ENCODE measurements at regions not wholly inside any gene's neighbourhood (a gene's known extent, or its start where the extent isn't known, plus 50 kb on each side); places are given as distances from the start of the nearest gene placed in this dataset.
"Not testable (repeated sequence)": the region's sequence is repeated elsewhere in the genome, so short reads cannot be mapped to it uniquely, and the experiment has no call there.

- no peak for TF ChIP-seq CTCF (IDR thresholded peaks at IDR 0.05; ENCODE audit: control insufficient read depth, insufficient read depth, low read depth, low read length, missing control alignments)
- no peak overlapping the region for H3K4me3 ChIP-seq (ENCODE audit: control insufficient read depth, low read depth, low read length)
- DNase-seq (ENCODE audit: low read depth): no peak
Measured at GRCh38 chr12:38201461-38202276, 114.9 kb upstream of the ALG10B start.

- TF ChIP-seq CTCF (IDR thresholded peaks at IDR 0.05; ENCODE audit: control insufficient read depth, insufficient read depth, low read depth, low read length, missing control alignments): no peak
- DNase-seq (ENCODE audit: low read depth): no peak
- no peak overlapping the region for H3K4me3 ChIP-seq (ENCODE audit: control insufficient read depth, low read depth, low read length)
Measured at GRCh38 chr12:38204831-38205230, 111.7 kb upstream of the ALG10B start.

GRCh38 chr12:38222011-38222410 lies 94.6 kb upstream of the ALG10B start:
- DNase-seq (ENCODE audit: low read depth): no peak
- no peak for TF ChIP-seq CTCF (IDR thresholded peaks at IDR 0.05; ENCODE audit: control insufficient read depth, insufficient read depth, low read depth, low read length, missing control alignments)
- H3K4me3 ChIP-seq (ENCODE audit: control insufficient read depth, low read depth, low read length): no peak overlapping the region

GRCh38 chr12:38238328-38238727 lies 78.2 kb upstream of the ALG10B start:
- not testable (repeated sequence) for DNase-seq (ENCODE audit: low read depth); H3K4me3 ChIP-seq (ENCODE audit: control insufficient read depth, low read depth, low read length)

GRCh38 chr12:38253778-38254177 lies 62.8 kb upstream of the ALG10B start:
- TF ChIP-seq CTCF (IDR thresholded peaks at IDR 0.05; ENCODE audit: control insufficient read depth, insufficient read depth, low read depth, low read length, missing control alignments): no peak
- no peak overlapping the region for H3K4me3 ChIP-seq (ENCODE audit: control insufficient read depth, low read depth, low read length)
- no peak for DNase-seq (ENCODE audit: low read depth)

- H3K4me3 ChIP-seq (ENCODE audit: control insufficient read depth, low read depth, low read length): no peak overlapping the region
- DNase-seq (ENCODE audit: low read depth): no peak
- TF ChIP-seq CTCF (IDR thresholded peaks at IDR 0.05; ENCODE audit: control insufficient read depth, insufficient read depth, low read depth, low read length, missing control alignments): no peak
Measured at GRCh38 chr12:38258411-38258810, 58.2 kb upstream of the ALG10B start.
